ENCODE measurements at regions not wholly inside any gene's neighbourhood (a gene's known extent, or its start where the extent isn't known, plus 50 kb on each side); places are given as distances from the start of the nearest gene placed in this dataset.

DNA sequence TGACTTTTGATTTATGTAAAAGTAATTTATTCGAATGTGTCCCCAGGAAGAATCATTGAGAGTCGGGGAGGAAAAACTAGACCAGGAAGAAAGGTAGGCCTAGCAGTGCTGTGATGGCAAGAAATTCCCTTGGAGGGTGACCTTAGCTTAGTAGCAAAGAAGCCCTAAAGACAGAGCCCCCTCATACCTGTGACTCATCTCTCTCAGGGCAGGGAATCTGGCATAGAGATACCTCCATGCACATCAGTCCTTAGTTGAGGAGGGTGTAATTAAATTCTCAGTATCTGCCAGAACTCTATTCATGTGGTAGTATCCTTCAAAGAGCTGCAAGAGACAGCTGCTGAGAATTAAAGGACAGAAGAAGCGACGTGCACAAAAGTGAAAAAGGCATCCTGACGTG is 360.3 kb downstream of the FBXO15 start:
- no peak for DNase-seq
- Histone ChIP-seq H3K4me2 (ENCODE audit: low read length) (no peak overlapping the region), H3K79me1 (ENCODE audit: low read length) (no peaks in the 10 kb centered on the region), H3K27me3 (ENCODE audit: insufficient read depth, low read length) (no peaks in the 10 kb centered on the region), H3K23ac (ENCODE audit: low read length) (no peak overlapping the region), H3K18ac (ENCODE audit: low read length) (no peak overlapping the region), H2AK5ac (ENCODE audit: low read length) (no peak overlapping the region), H3K9me3 (ENCODE audit: insufficient read depth, low read depth, low read length) (peaks cover 1% of the 10 kb centered on the region), H3K4ac (ENCODE audit: low read depth, low read length) (no peak overlapping the region), H2BK12ac (ENCODE audit: low read length) (no peak overlapping the region), H3K36me3 (ENCODE audit: control insufficient read depth in 1 of 2, insufficient read depth in 2 of 2, low read length in 2 of 2) (no peaks in the 10 kb centered on the region), H2BK5ac (ENCODE audit: low read depth, low read length, poor library complexity) (no peak overlapping the region), H2AFZ (ENCODE audit: insufficient read depth, low read length, poor library complexity) (no peak overlapping the region), H3K79me2 (ENCODE audit: control insufficient read depth, insufficient read depth, low read length, poor library complexity) (no peaks in the 10 kb centered on the region), H3K27ac (ENCODE audit: low read depth, low read length) (no peak overlapping the region), H3K4me3 (ENCODE audit: low read depth, low read length) (no peak overlapping the region), H3K9ac (ENCODE audit: low read length) (no peak overlapping the region), H4K91ac (ENCODE audit: low read depth, low read length) (no peak overlapping the region), H4K12ac (ENCODE audit: low read depth, low read length) (no peak overlapping the region), H3K14ac (ENCODE audit: low read length) (no peak overlapping the region), H2BK120ac (ENCODE audit: insufficient read depth, low read length, poor library complexity) (no peak overlapping the region), H4K8ac (ENCODE audit: low read depth, low read length) (no peak overlapping the region), H3K4me1 (ENCODE audit: control insufficient read depth in 1 of 2, insufficient read depth in 2 of 2, low read length in 2 of 2) (peaks cover 0 to 2% of the 10 kb centered on the region in 2 experiments)
- WGBS (ENCODE audit: extremely low coverage, insufficient coverage, insufficient read length), result no CpG with 5 or more reads among the region's 5 CpGs

- Histone ChIP-seq H3K27ac (ENCODE audit: low read depth, low read length) (no peak overlapping the region), H4K91ac (ENCODE audit: low read depth, low read length) (no peak overlapping the region), H4K8ac (ENCODE audit: low read depth, low read length) (no peak overlapping the region), H3K27me3 (ENCODE audit: insufficient read depth, low read length) (no peaks in the 10 kb centered on the region), H3K9me3 (ENCODE audit: insufficient read depth, low read depth, low read length) (peaks cover 1% of the 10 kb centered on the region), H2BK5ac (ENCODE audit: low read depth, low read length, poor library complexity) (no peak overlapping the region), H3K4ac (ENCODE audit: low read depth, low read length) (no peak overlapping the region), H2BK12ac (ENCODE audit: low read length) (no peak overlapping the region), H3K9ac (ENCODE audit: low read length) (no peak overlapping the region), H3K4me2 (ENCODE audit: low read length) (no peak overlapping the region), H3K23ac (ENCODE audit: low read length) (no peak overlapping the region), H3K79me2 (ENCODE audit: control insufficient read depth, insufficient read depth, low read length, poor library complexity) (no peaks in the 10 kb centered on the region), H3K4me3 (ENCODE audit: low read depth, low read length) (no peak overlapping the region), H2BK120ac (ENCODE audit: insufficient read depth, low read length, poor library complexity) (no peak overlapping the region), H3K18ac (ENCODE audit: low read length) (no peak overlapping the region), H3K36me3 (ENCODE audit: control insufficient read depth in 1 of 2, insufficient read depth in 2 of 2, low read length in 2 of 2) (no peaks in the 10 kb centered on the region), H4K12ac (ENCODE audit: low read depth, low read length) (no peak overlapping the region), H2AK5ac (ENCODE audit: low read length) (no peak overlapping the region), H3K79me1 (ENCODE audit: low read length) (no peaks in the 10 kb centered on the region), H3K4me1 (ENCODE audit: control insufficient read depth in 1 of 2, insufficient read depth in 2 of 2, low read length in 2 of 2) (peaks cover 0 to 2% of the 10 kb centered on the region in 2 experiments), H2AFZ (ENCODE audit: insufficient read depth, low read length, poor library complexity) (no peak overlapping the region), H3K14ac (ENCODE audit: low read length) (no peak overlapping the region)
- DNase-seq, result no peak
- WGBS (ENCODE audit: extremely low coverage, insufficient coverage, insufficient read length), result no CpG with 5 or more reads among the region's 1 CpG
Observed at GRCh38 chr18:73785300-73785699, 362.3 kb downstream of the FBXO15 start.

GRCh38 chr18:73784853-73785252 is 362.8 kb downstream of the FBXO15 start:
- Histone ChIP-seq H3K79me2 (ENCODE audit: control insufficient read depth, insufficient read depth, low read length, poor library complexity) (no peaks in the 10 kb centered on the region), H4K8ac (ENCODE audit: low read depth, low read length) (no peak overlapping the region), H3K14ac (ENCODE audit: low read length) (no peak overlapping the region), H2AFZ (ENCODE audit: insufficient read depth, low read length, poor library complexity) (no peak overlapping the region), H3K9me3 (ENCODE audit: insufficient read depth, low read depth, low read length) (peaks cover 1% of the 10 kb centered on the region), H4K12ac (ENCODE audit: low read depth, low read length) (no peak overlapping the region), H4K91ac (ENCODE audit: low read depth, low read length) (no peak overlapping the region), H2BK12ac (ENCODE audit: low read length) (no peak overlapping the region), H3K4me1 (ENCODE audit: control insufficient read depth in 1 of 2, insufficient read depth in 2 of 2, low read length in 2 of 2) (peaks cover 0 to 2% of the 10 kb centered on the region in 2 experiments), H3K36me3 (ENCODE audit: control insufficient read depth in 1 of 2, insufficient read depth in 2 of 2, low read length in 2 of 2) (no peaks in the 10 kb centered on the region), H3K79me1 (ENCODE audit: low read length) (no peaks in the 10 kb centered on the region), H3K4me2 (ENCODE audit: low read length) (no peak overlapping the region), H2BK120ac (ENCODE audit: insufficient read depth, low read length, poor library complexity) (no peak overlapping the region), H2AK5ac (ENCODE audit: low read length) (no peak overlapping the region), H3K27me3 (ENCODE audit: insufficient read depth, low read length) (no peaks in the 10 kb centered on the region), H3K23ac (ENCODE audit: low read length) (no peak overlapping the region), H3K4me3 (ENCODE audit: low read depth, low read length) (no peak overlapping the region), H2BK5ac (ENCODE audit: low read depth, low read length, poor library complexity) (no peak overlapping the region), H3K9ac (ENCODE audit: low read length) (no peak overlapping the region), H3K27ac (ENCODE audit: low read depth, low read length) (no peak overlapping the region), H3K18ac (ENCODE audit: low read length) (no peak overlapping the region), H3K4ac (ENCODE audit: low read depth, low read length) (no peak overlapping the region)
- no peak for DNase-seq
- WGBS (ENCODE audit: extremely low coverage, insufficient coverage, insufficient read length), result no CpG with 5 or more reads among the region's 8 CpGs

GRCh38 chr18:73782405-73782804 is 365.2 kb downstream of the FBXO15 start:
- Histone ChIP-seq H2BK120ac (ENCODE audit: insufficient read depth, low read length, poor library complexity) (no peak overlapping the region), H2BK5ac (ENCODE audit: low read depth, low read length, poor library complexity) (no peak overlapping the region), H3K27ac (ENCODE audit: low read depth, low read length) (no peak overlapping the region), H3K4me2 (ENCODE audit: low read length) (no peak overlapping the region), H3K4me3 (ENCODE audit: low read depth, low read length) (no peak overlapping the region), H3K14ac (ENCODE audit: low read length) (no peak overlapping the region), H3K36me3 (ENCODE audit: control insufficient read depth in 1 of 2, insufficient read depth in 2 of 2, low read length in 2 of 2) (no peaks in the 10 kb centered on the region), H4K12ac (ENCODE audit: low read depth, low read length) (no peak overlapping the region), H3K27me3 (ENCODE audit: insufficient read depth, low read length) (no peaks in the 10 kb centered on the region), H3K18ac (ENCODE audit: low read length) (no peak overlapping the region), H2AFZ (ENCODE audit: insufficient read depth, low read length, poor library complexity) (no peak overlapping the region), H3K9me3 (ENCODE audit: insufficient read depth, low read depth, low read length) (peaks cover 3% of the 10 kb centered on the region), H3K79me2 (ENCODE audit: control insufficient read depth, insufficient read depth, low read length, poor library complexity) (no peaks in the 10 kb centered on the region), H2BK12ac (ENCODE audit: low read length) (no peak overlapping the region), H4K8ac (ENCODE audit: low read depth, low read length) (no peak overlapping the region), H2AK5ac (ENCODE audit: low read length) (no peak overlapping the region), H4K91ac (ENCODE audit: low read depth, low read length) (no peak overlapping the region), H3K9ac (ENCODE audit: low read length) (no peak overlapping the region), H3K4ac (ENCODE audit: low read depth, low read length) (no peak overlapping the region), H3K23ac (ENCODE audit: low read length) (no peak overlapping the region), H3K4me1 (ENCODE audit: control insufficient read depth in 1 of 2, insufficient read depth in 2 of 2, low read length in 2 of 2) (peaks cover 0 to 2% of the 10 kb centered on the region in 2 experiments), H3K79me1 (ENCODE audit: low read length) (no peaks in the 10 kb centered on the region)
- DNase-seq, result no peak
- no CpG with 5 or more reads among the region's 6 CpGs for WGBS (ENCODE audit: extremely low coverage, insufficient coverage, insufficient read length)

Measured in trophoblast cell (in vitro differentiated cells and primary cell).